Testis (tissue), 2 donors: ENCODE measurements at regions not wholly inside any gene's neighbourhood (a gene's known extent, or its start where the extent isn't known, plus 50 kb on each side); places are given as distances from the start of the nearest gene placed in this dataset.

ENCODE experiments used
- DNase-seq: peaks from one replicate; pipeline ENCODE4 v3.0.0-alpha.2; 2019
- H3K27ac ChIP-seq, 2 donors: fragments of 200-600 bp; sonication (generic); one replicate each; pipeline ENCODE4 v1.5.1; 2019
- H3K27me3 ChIP-seq: fragments of 200-600 bp; sonication (generic); one replicate; pipeline ENCODE4 v1.5.1; 2019
- H3K36me3 ChIP-seq: fragments of 200-600 bp; sonication (generic); one replicate; pipeline ENCODE4 v1.5.1; 2017; ENCODE audit warnings: low read depth; ENCODE audit errors: missing control alignments
- H3K4me1 ChIP-seq: fragments of 200-600 bp; sonication (generic); one replicate; pipeline ENCODE4 v1.5.1; 2019
- H3K4me3 ChIP-seq, 2 donors: fragments of 200-600 bp; sonication (generic); one replicate each; pipeline ENCODE4 v1.5.1; 2017 to 2019
- H3K9me3 ChIP-seq: fragments of 200-600 bp; sonication (generic); one replicate; pipeline ENCODE4 v1.5.1; 2017
- POLR2A ChIP-seq: fragments of 450-650 bp; IDR thresholded peaks from one replicate; pipeline ENCODE4 v1.6.1; 2017; ENCODE audit warnings: antibody characterized with exemption, mild to moderate bottlenecking, moderate library complexity
- WGBS, 2 donors: methylation state at CpG; one replicate each; pipeline ENCODE4 v1.1.5; 2018; 5-methylcytosine and 5-hydroxymethylcytosine counted together
- intact Hi-C: fragments of 100-400 bp; cut with DNase I; formaldehyde crosslinking; loops from one replicate; pipeline ENCODE4 v1.15.1; 2023; ENCODE audit warnings: low total_unique reads
- TF ChIP-seq, protein P1 (sequence below), 3 experiments: fragments of 450-650 bp in 2 of 3; fragments of 200-600 bp in 1 of 3; sonication (generic) in 1 of 3; IDR thresholded peaks; one replicate each; pipeline ENCODE4 v1.5.1; 2016 to 2019; ENCODE audit warnings: antibody characterized with exemption in 3 of 3, mild to moderate bottlenecking in 2 of 3, moderate library complexity in 1 of 3

DNA sequence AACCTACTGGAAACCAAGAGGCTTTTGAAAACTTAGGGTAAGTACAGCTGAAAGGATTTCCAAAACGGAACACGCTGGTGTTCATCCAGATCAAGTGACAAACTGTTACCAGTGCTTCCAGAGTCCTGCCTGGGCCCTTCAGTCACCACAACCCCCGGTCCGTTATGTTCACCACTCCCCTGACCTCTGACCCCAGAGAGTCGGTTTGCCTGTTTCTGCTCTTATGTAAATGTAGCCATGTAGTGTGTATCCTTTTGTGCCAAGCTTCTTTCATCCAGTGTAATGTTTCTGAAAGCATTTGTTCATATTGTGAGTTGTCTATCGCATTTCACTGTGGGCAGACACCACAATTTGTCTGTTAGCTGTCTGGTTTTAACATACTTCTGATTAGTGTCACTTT is 217.5 kb downstream of the NCK2 start:
- 77 to 88% methylated on average over 6 of the region's 6 CpGs for WGBS, 2 donors
- no peak overlapping the region for H3K4me3 ChIP-seq
- no peaks in the 10 kb centered on the region for H3K4me1 ChIP-seq
- H3K27ac ChIP-seq = no peak overlapping the region
- no peaks in the 10 kb centered on the region for H3K36me3 ChIP-seq
- DNase-seq = no peak
- no peaks in the 10 kb centered on the region for H3K27me3 ChIP-seq
- H3K9me3 ChIP-seq = no peaks in the 10 kb centered on the region
- no peak for TF ChIP-seq POLR2A
- TF ChIP-seq, protein P1, sequence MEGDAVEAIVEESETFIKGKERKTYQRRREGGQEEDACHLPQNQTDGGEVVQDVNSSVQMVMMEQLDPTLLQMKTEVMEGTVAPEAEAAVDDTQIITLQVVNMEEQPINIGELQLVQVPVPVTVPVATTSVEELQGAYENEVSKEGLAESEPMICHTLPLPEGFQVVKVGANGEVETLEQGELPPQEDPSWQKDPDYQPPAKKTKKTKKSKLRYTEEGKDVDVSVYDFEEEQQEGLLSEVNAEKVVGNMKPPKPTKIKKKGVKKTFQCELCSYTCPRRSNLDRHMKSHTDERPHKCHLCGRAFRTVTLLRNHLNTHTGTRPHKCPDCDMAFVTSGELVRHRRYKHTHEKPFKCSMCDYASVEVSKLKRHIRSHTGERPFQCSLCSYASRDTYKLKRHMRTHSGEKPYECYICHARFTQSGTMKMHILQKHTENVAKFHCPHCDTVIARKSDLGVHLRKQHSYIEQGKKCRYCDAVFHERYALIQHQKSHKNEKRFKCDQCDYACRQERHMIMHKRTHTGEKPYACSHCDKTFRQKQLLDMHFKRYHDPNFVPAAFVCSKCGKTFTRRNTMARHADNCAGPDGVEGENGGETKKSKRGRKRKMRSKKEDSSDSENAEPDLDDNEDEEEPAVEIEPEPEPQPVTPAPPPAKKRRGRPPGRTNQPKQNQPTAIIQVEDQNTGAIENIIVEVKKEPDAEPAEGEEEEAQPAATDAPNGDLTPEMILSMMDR (IDR thresholded peaks at IDR 0.05) = no peak
- intact Hi-C loops = no loop called here

DNA sequence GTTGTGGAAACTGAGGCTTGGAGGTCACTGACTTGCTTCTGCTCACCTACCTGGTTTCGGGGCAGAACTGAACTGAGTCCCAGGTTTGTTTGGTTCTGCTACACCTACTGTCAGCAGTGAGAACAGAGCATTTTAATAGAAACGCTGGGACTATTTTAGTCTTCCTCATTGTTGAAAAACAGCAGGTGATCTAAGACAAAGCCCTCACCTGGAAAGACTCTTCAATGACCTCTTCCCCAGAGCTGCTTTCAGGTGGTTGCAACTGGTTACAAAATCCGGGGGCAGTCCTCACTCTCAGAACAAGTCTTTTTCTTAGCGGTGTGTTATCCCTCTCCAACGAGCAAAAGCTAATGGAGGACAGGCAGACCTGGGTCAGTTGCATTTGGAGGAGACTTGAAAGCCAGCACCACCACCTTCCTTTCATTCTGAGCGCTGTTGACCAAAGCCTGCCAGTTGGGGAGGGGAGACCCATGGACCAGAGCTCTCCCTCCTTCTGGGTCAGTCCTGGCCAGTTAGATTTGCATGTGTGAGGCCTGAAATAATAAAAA is 217.0 kb downstream of the NCK2 start:
- Histone ChIP-seq H3K9me3 (no peaks in the 10 kb centered on the region), H3K27ac (no peak overlapping the region), H3K4me3 (no peak overlapping the region), H3K36me3 (no peaks in the 10 kb centered on the region), H3K4me1 (no peaks in the 10 kb centered on the region), H3K27me3 (no peaks in the 10 kb centered on the region)
- intact Hi-C loops = no loop called here
- TF ChIP-seq, protein P1 (IDR thresholded peaks at IDR 0.05) = no peak
- no peak for TF ChIP-seq POLR2A
- 82 to 88% methylated on average over 6 of the region's 6 CpGs for WGBS, 2 donors
- no peak for DNase-seq

DNA sequence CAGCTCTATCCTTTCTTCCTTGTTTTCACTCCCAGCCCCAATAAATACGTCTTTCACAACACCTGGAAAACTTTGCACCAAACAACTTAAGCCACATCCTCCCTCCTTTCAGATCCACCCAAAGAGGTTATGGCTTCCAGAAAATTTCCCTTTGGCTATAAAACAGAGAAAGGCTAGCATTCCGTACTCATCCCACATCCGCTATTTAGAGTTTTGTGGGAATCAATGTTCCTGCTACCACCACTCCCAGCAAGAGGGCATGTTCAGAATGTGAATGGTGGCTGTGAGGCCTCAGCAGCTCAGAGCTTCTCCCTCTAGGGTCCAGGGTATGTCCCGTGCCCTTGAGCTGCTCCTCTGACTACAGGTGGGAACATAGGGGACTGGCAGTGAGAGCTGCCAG is 214.6 kb downstream of the NCK2 start:
- H3K27ac ChIP-seq = no peak overlapping the region
- DNase-seq = no peak
- no peaks in the 10 kb centered on the region for H3K4me1 ChIP-seq
- H3K9me3 ChIP-seq = no peaks in the 10 kb centered on the region
- no peak for TF ChIP-seq POLR2A
- TF ChIP-seq, protein P1 (IDR thresholded peaks at IDR 0.05) = no peak
- H3K4me3 ChIP-seq = no peak overlapping the region
- H3K36me3 ChIP-seq = no peaks in the 10 kb centered on the region
- H3K27me3 ChIP-seq = no peaks in the 10 kb centered on the region
- WGBS, 2 donors = 88 to 94% methylated on average over 4 of the region's 4 CpGs
- intact Hi-C loops = no loop called here

DNA sequence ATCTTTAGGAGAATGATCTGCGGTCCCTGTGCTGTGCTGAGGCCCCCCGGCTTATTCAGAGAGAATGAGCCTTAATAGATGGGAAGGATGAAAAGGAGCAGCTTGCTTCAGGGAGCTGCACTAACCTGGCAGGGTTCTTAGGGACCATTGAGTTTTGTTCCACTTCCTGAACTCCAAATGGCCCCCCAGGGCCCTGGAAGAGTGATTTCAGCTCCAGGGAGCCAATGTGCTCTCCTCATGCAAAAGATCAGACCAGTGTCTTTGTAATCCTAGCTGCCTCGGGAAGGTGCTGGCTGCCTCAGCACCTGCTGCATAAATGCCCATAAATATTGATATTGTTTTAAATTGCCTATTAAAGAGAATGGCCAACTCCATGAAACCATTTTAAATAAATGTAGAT is 210.2 kb downstream of the NCK2 start:
- Histone ChIP-seq H3K9me3 (no peaks in the 10 kb centered on the region), H3K27ac (no peak overlapping the region), H3K4me3 (no peak overlapping the region), H3K4me1 (no peaks in the 10 kb centered on the region), H3K27me3 (no peaks in the 10 kb centered on the region), H3K36me3 (no peaks in the 10 kb centered on the region)
- no peak for DNase-seq
- 91 to 92% methylated on average over 3 of the region's 3 CpGs for WGBS, 2 donors
- no peak for TF ChIP-seq POLR2A
- intact Hi-C loops = no loop called here

DNA sequence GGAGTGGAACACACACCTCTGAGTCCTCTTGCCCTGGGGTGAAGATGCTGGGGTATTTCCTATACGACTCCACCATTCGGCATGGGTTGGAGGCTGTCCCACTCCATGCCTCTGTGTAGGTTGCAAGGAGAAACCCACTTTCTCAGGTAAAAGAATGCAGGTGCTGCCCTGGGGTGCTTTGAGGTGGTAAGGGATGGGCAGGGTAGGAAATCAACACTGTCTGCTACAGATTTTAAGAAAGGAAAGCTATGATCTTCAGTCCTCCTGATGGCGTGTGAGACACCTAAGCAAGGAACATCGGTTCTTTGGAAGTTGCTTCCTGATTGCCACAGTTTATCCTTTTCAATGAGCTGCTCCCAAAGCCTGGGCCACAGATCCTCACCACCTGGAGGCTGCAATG is 209.2 kb downstream of the NCK2 start:
- no peaks in the 10 kb centered on the region for H3K4me1 ChIP-seq
- no peaks in the 10 kb centered on the region for H3K27me3 ChIP-seq
- H3K4me3 ChIP-seq = no peak overlapping the region
- TF ChIP-seq, protein P1 (IDR thresholded peaks at IDR 0.05) = no peak
- H3K9me3 ChIP-seq = no peaks in the 10 kb centered on the region
- H3K27ac ChIP-seq = no peak overlapping the region
- no peak for DNase-seq
- no peaks in the 10 kb centered on the region for H3K36me3 ChIP-seq
- intact Hi-C loops = no loop called here
- 93 to 95% methylated on average over 4 of the region's 4 CpGs for WGBS, 2 donors
